ENCODE measurements at regions not wholly inside any gene's neighbourhood (a gene's known extent, or its start where the extent isn't known, plus 50 kb on each side); places are given as distances from the start of the nearest gene placed in this dataset.
A peak's percentile ranks its signal among the peaks of the same experiment; 100 is the strongest.
"Not testable (repeated sequence)": the region's sequence is repeated elsewhere in the genome, so short reads cannot be mapped to it uniquely, and the experiment has no call there.

- no peak for DNase-seq (ENCODE audit: low spot score)
Observed at GRCh38 chr1:208950206-208950605, 633.3 kb upstream of the CAMK1G start.

GRCh38 chr1:208951026-208951525, 632.4 kb upstream of the CAMK1G start:
- no peak for DNase-seq (ENCODE audit: low spot score)

GRCh38 chr1:208951908-208952307, 631.6 kb upstream of the CAMK1G start:
- DNase-seq (ENCODE audit: low spot score): no peak

- no peak for DNase-seq (ENCODE audit: low spot score)
Observed at GRCh38 chr1:208962867-208963266, 620.6 kb upstream of the CAMK1G start.

- DNase-seq (ENCODE audit: low spot score): no peak
Observed at GRCh38 chr1:208965351-208965750, 618.2 kb upstream of the CAMK1G start.

GRCh38 chr1:208967334-208967733, 616.2 kb upstream of the CAMK1G start:
- DNase-seq (ENCODE audit: low spot score): no peak

GRCh38 chr1:208974717-208975116, 608.8 kb upstream of the CAMK1G start:
- no peak for DNase-seq (ENCODE audit: low spot score)

GRCh38 chr1:208975456-208975855, 608.1 kb upstream of the CAMK1G start:
- no peak for DNase-seq (ENCODE audit: low spot score)

- no peak for DNase-seq (ENCODE audit: low spot score)
Observed at GRCh38 chr1:208977012-208977411, 606.5 kb upstream of the CAMK1G start.

- no peak for DNase-seq (ENCODE audit: low spot score)
Observed at GRCh38 chr1:208977638-208978256, 605.8 kb upstream of the CAMK1G start.

- no peak for DNase-seq (ENCODE audit: low spot score)
Observed at GRCh38 chr1:208979776-208980175, 603.7 kb upstream of the CAMK1G start.

GRCh38 chr1:208980605-208981004, 602.9 kb upstream of the CAMK1G start:
- DNase-seq (ENCODE audit: low spot score): no peak

GRCh38 chr1:208985231-208985630, 598.3 kb upstream of the CAMK1G start:
- no peak for DNase-seq (ENCODE audit: low spot score)

- DNase-seq (ENCODE audit: low spot score): peak; percentile 47
Observed at GRCh38 chr1:208988811-208989222, 594.7 kb upstream of the CAMK1G start.

- no peak for DNase-seq (ENCODE audit: low spot score)
Observed at GRCh38 chr1:208990456-208990855, 593.1 kb upstream of the CAMK1G start.

GRCh38 chr1:208997053-208997452, 586.5 kb upstream of the CAMK1G start:
- DNase-seq (ENCODE audit: low spot score): not testable (repeated sequence)

GRCh38 chr1:208997726-208998312, 585.7 kb upstream of the CAMK1G start:
- no peak for DNase-seq (ENCODE audit: low spot score)

GRCh38 chr1:209008586-209008985, 574.9 kb upstream of the CAMK1G start:
- no peak for DNase-seq (ENCODE audit: low spot score)

- no peak for DNase-seq (ENCODE audit: low spot score)
Observed at GRCh38 chr1:209010475-209011230, 572.9 kb upstream of the CAMK1G start.

- no peak for DNase-seq (ENCODE audit: low spot score)
Observed at GRCh38 chr1:209012443-209013196, 570.9 kb upstream of the CAMK1G start.

- no peak for DNase-seq (ENCODE audit: low spot score)
Observed at GRCh38 chr1:209015092-209015491, 568.4 kb upstream of the CAMK1G start.

- DNase-seq (ENCODE audit: low spot score): no peak
Observed at GRCh38 chr1:209021622-209022021, 561.9 kb upstream of the CAMK1G start.
